SK-N-SH (cell line): ENCODE measurements at regions not wholly inside any gene's neighbourhood (a gene's known extent, or its start where the extent isn't known, plus 50 kb on each side); places are given as distances from the start of the nearest gene placed in this dataset.

Experiments used
- POLR2AphosphoS5 ChIP-seq: IDR thresholded peaks from 2 replicates; pipeline ENCODE4 v1.6.1; 2012; ENCODE audit warnings: low read depth, low read length
- YY1 ChIP-seq: IDR thresholded peaks from 2 replicates; pipeline ENCODE4 v1.4.0; 2012; ENCODE audit warnings: low read depth, mild to moderate bottlenecking

DNA sequence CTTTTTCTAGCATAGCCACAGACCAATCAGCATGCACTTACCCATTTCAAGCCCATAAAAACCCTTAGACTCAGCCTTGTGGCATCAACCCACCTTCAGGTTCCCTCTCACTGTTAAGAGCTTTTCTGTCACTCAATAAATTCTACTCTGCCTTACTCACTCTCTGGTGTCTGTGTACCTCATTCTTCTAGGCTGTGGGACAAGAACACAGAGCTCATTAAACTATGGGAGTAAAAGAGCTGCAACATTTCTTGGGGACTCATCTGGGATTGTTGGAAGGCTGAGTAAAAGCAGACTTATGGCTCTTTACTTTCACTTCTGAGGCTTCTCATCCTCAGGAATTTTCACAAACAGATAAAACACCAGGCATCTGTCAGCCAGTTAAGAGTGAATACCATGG, 879.3 kb downstream of the ROBO2 start:
- TF ChIP-seq YY1 (no peak), POLR2AphosphoS5 (no peak)
